ENCODE measurements at regions not wholly inside any gene's neighbourhood (a gene's known extent, or its start where the extent isn't known, plus 50 kb on each side); places are given as distances from the start of the nearest gene placed in this dataset.

GRCh38 chr3:107951126-107951525 is 139.7 kb downstream of the CD47 start (continued):
- TF ChIP-seq REST (IDR thresholded peaks at IDR 0.05; ENCODE audit: low read depth, low read length) = no peak
- TF ChIP-seq IRF4 (IDR thresholded peaks at IDR 0.05; ENCODE audit: low read depth, low read length) = no peak
- TF ChIP-seq SIN3A (IDR thresholded peaks at IDR 0.05; ENCODE audit: low read depth, low read length) = no peak

GRCh38 chr3:107950417-107950816 is 140.4 kb downstream of the CD47 start:
- Histone ChIP-seq H3K9me3 (replicated peaks; ENCODE audit: control insufficient read depth, insufficient read depth, low read length) (no peaks in the 10 kb centered on the region), H3K9ac (ENCODE audit: control insufficient read depth, insufficient read depth, low read length) (no peak overlapping the region), H3K4me3 (no peak overlapping the region), H3K27ac (ENCODE audit: control insufficient read depth, insufficient read depth) (no peak overlapping the region), H3K4me2 (ENCODE audit: control insufficient read depth, insufficient read depth) (no peak overlapping the region), H4K20me1 (ENCODE audit: control insufficient read depth, insufficient read depth) (no peaks in the 10 kb centered on the region), H3K27me3 (replicated peaks in 1 of 2; ENCODE audit: control insufficient read depth in 2 of 2, insufficient read depth in 2 of 2, low read length in 1 of 2) (no peaks in the 10 kb centered on the region), H3K79me2 (ENCODE audit: control insufficient read depth, insufficient read depth, low read length) (no peaks in the 10 kb centered on the region), H3K4me1 (ENCODE audit: control insufficient read depth, insufficient read depth, low read length) (no peaks in the 10 kb centered on the region), H2AFZ (ENCODE audit: control insufficient read depth, low read depth, low read length) (no peak overlapping the region), H3K36me3 (ENCODE audit: control insufficient read depth in 2 of 2, insufficient read depth in 2 of 2, low read length in 1 of 2) (no peaks in the 10 kb centered on the region)
- CTCF ChIA-PET = interaction anchor here (0.7 to 1.1 kb wide), 3 partner anchors 10 to 15 kb away, joined by 3 read pairs; no protein-coding TSS in a partner anchor
- 20% methylated on average over 2 of the region's 2 CpGs for WGBS (ENCODE audit: insufficient coverage, insufficient replicate concordance, low lambda C conversion rate, missing lambda C conversion rate)
- ATAC-seq (no peak), FAIRE-seq (no peak), DNase-seq (ENCODE audit: low read depth, low spot score) (no peak)
- SMC1A ChIA-PET (ENCODE audit: uncharacterized antibody, unreplicated experiment) = interaction anchor here (1.0 kb wide), 1 partner anchor 37 kb away, joined by 3 read pairs; no protein-coding TSS in a partner anchor
- no TSS peak for BruUV-seq (replicated peaks)
- intact Hi-C loops (cut with micrococcal nuclease; ENCODE audit: unreplicated experiment) = no loop called here
- in situ Hi-C loops (cut with MboI) = no loop called here
- POLR2A ChIA-PET = no interaction called here
- RAD21 ChIA-PET (ENCODE audit: unreplicated experiment) = no interaction called here
- no peak for TF ChIP-seq SUZ12 (IDR thresholded peaks at IDR 0.05; ENCODE audit: unreplicated experiment)
- no peak for TF ChIP-seq EP300 (IDR thresholded peaks at IDR 0.05; ENCODE audit: borderline replicate concordance in 1 of 2, control insufficient read depth in 1 of 2, low read depth in 2 of 2, low read length in 2 of 2)
- TF ChIP-seq FOXM1 (IDR thresholded peaks at IDR 0.05; ENCODE audit: low read depth, low read length) = no peak
- no peak for TF ChIP-seq SMAD1 (IDR thresholded peaks at IDR 0.05; ENCODE audit: low read depth, partially characterized antibody)
- no peak for TF ChIP-seq DPF2 (IDR thresholded peaks at IDR 0.05)
- TF ChIP-seq CREB1 (IDR thresholded peaks at IDR 0.05; ENCODE audit: low read depth) = no peak
- TF ChIP-seq, protein P1, sequence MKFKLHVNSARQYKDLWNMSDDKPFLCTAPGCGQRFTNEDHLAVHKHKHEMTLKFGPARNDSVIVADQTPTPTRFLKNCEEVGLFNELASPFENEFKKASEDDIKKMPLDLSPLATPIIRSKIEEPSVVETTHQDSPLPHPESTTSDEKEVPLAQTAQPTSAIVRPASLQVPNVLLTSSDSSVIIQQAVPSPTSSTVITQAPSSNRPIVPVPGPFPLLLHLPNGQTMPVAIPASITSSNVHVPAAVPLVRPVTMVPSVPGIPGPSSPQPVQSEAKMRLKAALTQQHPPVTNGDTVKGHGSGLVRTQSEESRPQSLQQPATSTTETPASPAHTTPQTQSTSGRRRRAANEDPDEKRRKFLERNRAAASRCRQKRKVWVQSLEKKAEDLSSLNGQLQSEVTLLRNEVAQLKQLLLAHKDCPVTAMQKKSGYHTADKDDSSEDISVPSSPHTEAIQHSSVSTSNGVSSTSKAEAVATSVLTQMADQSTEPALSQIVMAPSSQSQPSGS (IDR thresholded peaks at IDR 0.05; ENCODE audit: low read length) = no peak
- TF ChIP-seq, protein P2, sequence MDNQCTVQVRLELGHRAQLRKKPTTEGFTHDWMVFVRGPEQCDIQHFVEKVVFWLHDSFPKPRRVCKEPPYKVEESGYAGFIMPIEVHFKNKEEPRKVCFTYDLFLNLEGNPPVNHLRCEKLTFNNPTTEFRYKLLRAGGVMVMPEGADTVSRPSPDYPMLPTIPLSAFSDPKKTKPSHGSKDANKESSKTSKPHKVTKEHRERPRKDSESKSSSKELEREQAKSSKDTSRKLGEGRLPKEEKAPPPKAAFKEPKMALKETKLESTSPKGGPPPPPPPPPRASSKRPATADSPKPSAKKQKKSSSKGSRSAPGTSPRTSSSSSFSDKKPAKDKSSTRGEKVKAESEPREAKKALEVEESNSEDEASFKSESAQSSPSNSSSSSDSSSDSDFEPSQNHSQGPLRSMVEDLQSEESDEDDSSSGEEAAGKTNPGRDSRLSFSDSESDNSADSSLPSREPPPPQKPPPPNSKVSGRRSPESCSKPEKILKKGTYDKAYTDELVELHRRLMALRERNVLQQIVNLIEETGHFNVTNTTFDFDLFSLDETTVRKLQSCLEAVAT (IDR thresholded peaks at IDR 0.05) = no peak
- no peak for TF ChIP-seq MTA2 (IDR thresholded peaks at IDR 0.05; ENCODE audit: low read depth)
- no peak for TF ChIP-seq EGR1 (IDR thresholded peaks at IDR 0.05; ENCODE audit: borderline replicate concordance in 1 of 2, low read depth in 2 of 2, low read length in 2 of 2)
- no peak for TF ChIP-seq BMI1 (IDR thresholded peaks at IDR 0.05; ENCODE audit: borderline replicate concordance)
- no peak for TF ChIP-seq USF1 (IDR thresholded peaks at IDR 0.05; ENCODE audit: borderline replicate concordance, extremely low read length, insufficient read depth, low read depth, low read length)
- TF ChIP-seq HDAC2 (IDR thresholded peaks at IDR 0.05) = no peak
- no peak for TF ChIP-seq CHD2 (IDR thresholded peaks at IDR 0.05; ENCODE audit: borderline replicate concordance, low read depth, low read length)

All from GM12878 (cell line).